ENCODE measurements at regions not wholly inside any gene's neighbourhood (a gene's known extent, or its start where the extent isn't known, plus 50 kb on each side); places are given as distances from the start of the nearest gene placed in this dataset.
"Not testable (repeated sequence)": the region's sequence is repeated elsewhere in the genome, so short reads cannot be mapped to it uniquely, and the experiment has no call there.

GRCh38 chr11:71127806-71128205, 124.6 kb downstream of the SHANK2 start:
- Histone ChIP-seq H3K4me3 (replicated peaks in 1 of 3; ENCODE audit: insufficient read depth in 1 of 3, low read depth in 1 of 3, low read length in 3 of 3) (no peak overlapping the region), H2AFZ (ENCODE audit: low read depth, low read length) (no peak overlapping the region), H3K36me3 (ENCODE audit: control insufficient read depth in 2 of 2, extremely low read depth in 1 of 2, insufficient read depth in 2 of 2, low read length in 2 of 2) (no peaks in the 10 kb centered on the region), H3K27me3 (ENCODE audit: control insufficient read depth in 2 of 2, insufficient read depth in 2 of 2, low read length in 2 of 2) (no peaks in the 10 kb centered on the region), H4K20me1 (replicated peaks; ENCODE audit: control insufficient read depth, extremely low read depth, insufficient read depth, low read length) (no peaks in the 10 kb centered on the region), H3K4me1 (ENCODE audit: control insufficient read depth, extremely low read depth, insufficient read depth, low read length) (no peaks in the 10 kb centered on the region), H3K4me2 (ENCODE audit: insufficient read depth, low read length) (no peak overlapping the region), H3K27ac (ENCODE audit: insufficient read depth, low read depth, low read length) (no peak overlapping the region), H3K9me1 (replicated peaks; ENCODE audit: control insufficient read depth, extremely low read depth, insufficient read depth, low read length) (no peaks in the 10 kb centered on the region), H3K79me2 (ENCODE audit: control insufficient read depth, insufficient read depth, low read length) (no peaks in the 10 kb centered on the region), H3K9me3 (replicated peaks; ENCODE audit: control insufficient read depth, insufficient read depth, low read length) (peaks cover 2% of the 10 kb centered on the region), H3K9ac (replicated peaks; ENCODE audit: extremely low read depth, insufficient read depth, low read length) (no peak overlapping the region)
- BruUV-seq (replicated peaks), result no TSS peak
- ChIA-PET POLR2A (no interaction called here), CTCF (no interaction called here)
- intact Hi-C loops (cut with micrococcal nuclease), result no loop called here
- dilution Hi-C loops (cut with MboI; ENCODE audit: extremely low pct_ligation_motif_present, low sequenced_read_pairs), result no loop called here
- no peak for TF ChIP-seq EZH2 (IDR thresholded peaks at IDR 0.05; ENCODE audit: borderline replicate concordance, low read depth, low read length, severe bottlenecking)
- TF ChIP-seq MYC (IDR thresholded peaks at IDR 0.05; ENCODE audit: low read depth, low read length), result no peak
- no peak for TF ChIP-seq POLR2A (IDR thresholded peaks at IDR 0.05; ENCODE audit: low read depth, low read length)
- TF ChIP-seq JUN (IDR thresholded peaks at IDR 0.05; ENCODE audit: borderline replicate concordance, insufficient read depth, insufficient read length, low read depth), result no peak
- no peak for TF ChIP-seq GATA2 (IDR thresholded peaks at IDR 0.05; ENCODE audit: insufficient read depth, insufficient read length, low read depth, low read length)
- no peak for TF ChIP-seq CTCF (IDR thresholded peaks at IDR 0.05; ENCODE audit: extremely low read depth in 1 of 2, insufficient read depth in 1 of 2, low read depth in 1 of 2, low read length in 2 of 2)
- TF ChIP-seq FOS (IDR thresholded peaks at IDR 0.05; ENCODE audit: borderline replicate concordance, insufficient read depth, low read length), result no peak
- TF ChIP-seq MAX (IDR thresholded peaks at IDR 0.05; ENCODE audit: insufficient read depth, insufficient read length), result no peak
- no peak for TF ChIP-seq POLR2AphosphoS5 (IDR thresholded peaks at IDR 0.05; ENCODE audit: insufficient read depth, low read depth, low read length)
- no peak for FAIRE-seq
- no peak for DNase-seq (ENCODE audit: low read depth, low spot score)

DNA sequence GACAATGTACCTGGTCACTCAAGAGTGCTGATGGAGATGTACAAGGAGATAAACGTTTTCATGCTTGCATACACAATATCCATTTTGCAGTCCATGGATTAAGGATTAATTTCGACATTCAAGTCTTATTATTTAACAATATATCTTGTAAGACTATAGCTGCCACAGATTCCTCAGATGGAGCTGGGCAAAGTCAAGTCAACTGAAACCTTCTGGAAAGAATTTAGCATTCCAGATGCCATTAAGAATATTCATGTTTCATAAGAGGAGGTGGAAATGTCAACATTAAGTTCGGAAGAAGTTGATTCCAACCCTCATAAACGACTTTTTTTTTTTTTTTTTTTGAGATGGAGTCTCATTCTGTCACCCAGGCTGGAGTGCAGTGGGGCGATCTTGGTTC, 126.0 kb downstream of the SHANK2 start:
- dilution Hi-C loops (cut with MboI; ENCODE audit: extremely low pct_ligation_motif_present, low sequenced_read_pairs); H3K36me3 ChIP-seq (ENCODE audit: control insufficient read depth in 2 of 2, extremely low read depth in 1 of 2, insufficient read depth in 2 of 2, low read length in 2 of 2); H3K79me2 ChIP-seq (ENCODE audit: control insufficient read depth, insufficient read depth, low read length); FAIRE-seq; H3K4me3 ChIP-seq (replicated peaks in 1 of 3; ENCODE audit: insufficient read depth in 1 of 3, low read depth in 1 of 3, low read length in 3 of 3); H3K4me2 ChIP-seq (ENCODE audit: insufficient read depth, low read length); H3K9me1 ChIP-seq (replicated peaks; ENCODE audit: control insufficient read depth, extremely low read depth, insufficient read depth, low read length); H3K27me3 ChIP-seq (ENCODE audit: control insufficient read depth in 2 of 2, insufficient read depth in 2 of 2, low read length in 2 of 2); H3K9me3 ChIP-seq (replicated peaks; ENCODE audit: control insufficient read depth, insufficient read depth, low read length); DNase-seq (ENCODE audit: low read depth, low spot score); BruUV-seq (replicated peaks); H3K4me1 ChIP-seq (ENCODE audit: control insufficient read depth, extremely low read depth, insufficient read depth, low read length); CTCF ChIA-PET; intact Hi-C loops (cut with micrococcal nuclease); H4K20me1 ChIP-seq (replicated peaks; ENCODE audit: control insufficient read depth, extremely low read depth, insufficient read depth, low read length); H2AFZ ChIP-seq (ENCODE audit: low read depth, low read length); POLR2A ChIA-PET; H3K9ac ChIP-seq (replicated peaks; ENCODE audit: extremely low read depth, insufficient read depth, low read length); H3K27ac ChIP-seq (ENCODE audit: insufficient read depth, low read depth, low read length): not testable (repeated sequence)

Measured in endothelial cell of umbilical vein (primary cell).